HFF-Myc (cell line): ENCODE measurements at regions not wholly inside any gene's neighbourhood (a gene's known extent, or its start where the extent isn't known, plus 50 kb on each side); places are given as distances from the start of the nearest gene placed in this dataset.
"Not testable (repeated sequence)": the region's sequence is repeated elsewhere in the genome, so short reads cannot be mapped to it uniquely, and the experiment has no call there.

Experiments used
- DNase-seq: peaks from one replicate; pipeline ENCODE4 v3.0.0-alpha.2; 2011; ENCODE audit warnings: low read depth; ENCODE audit errors: extremely low read depth
- H3K4me3 ChIP-seq: replicated peaks from 2 replicates; pipeline ENCODE4 v1.5.1; 2011; ENCODE audit warnings: low read depth, mild to moderate bottlenecking, control low read depth, low read length
- CTCF ChIP-seq: IDR thresholded peaks from 2 replicates; pipeline ENCODE4 v1.5.1; 2012; ENCODE audit warnings: mild to moderate bottlenecking, low read depth, low read length, control low read depth; ENCODE audit errors: missing control alignments

GRCh38 chrX:113818346-113818745, 765.5 kb upstream of the HTR2C start:
- H3K4me3 ChIP-seq = no peak overlapping the region
- DNase-seq = no peak
- TF ChIP-seq CTCF = no peak

- no peak for DNase-seq
- no peak for TF ChIP-seq CTCF
- no peak overlapping the region for H3K4me3 ChIP-seq
Observed at GRCh38 chrX:113804819-113805218, 779.1 kb upstream of the HTR2C start.

- no peak for TF ChIP-seq CTCF
- DNase-seq = no peak
- no peak overlapping the region for H3K4me3 ChIP-seq
Observed at GRCh38 chrX:113804291-113804690, 779.6 kb upstream of the HTR2C start.

GRCh38 chrX:113802837-113803236, 781.0 kb upstream of the HTR2C start:
- DNase-seq = no peak
- TF ChIP-seq CTCF = no peak
- H3K4me3 ChIP-seq = no peak overlapping the region

- DNase-seq = no peak
- no peak overlapping the region for H3K4me3 ChIP-seq
- TF ChIP-seq CTCF = no peak
Observed at GRCh38 chrX:113800955-113801354, 782.9 kb upstream of the HTR2C start.

- no peak for TF ChIP-seq CTCF
- no peak for DNase-seq
Observed at GRCh38 chrX:113793563-113793962, 790.3 kb upstream of the HTR2C start.

GRCh38 chrX:113790987-113791386, 792.9 kb upstream of the HTR2C start:
- H3K4me3 ChIP-seq = no peak overlapping the region
- DNase-seq = no peak
- no peak for TF ChIP-seq CTCF

More at GRCh38 chrX:113793563-113793962, 790.3 kb upstream of the HTR2C start:
- no peak overlapping the region for H3K4me3 ChIP-seq

- not testable (repeated sequence) for DNase-seq, H3K4me3 ChIP-seq
Observed at GRCh38 chrX:113784754-113785153, 799.1 kb upstream of the HTR2C start.
